MM.1S (cell line): ENCODE measurements at regions not wholly inside any gene's neighbourhood (a gene's known extent, or its start where the extent isn't known, plus 50 kb on each side); places are given as distances from the start of the nearest gene placed in this dataset.

Experiments used
- DNase-seq: peaks from one replicate; pipeline ENCODE4 v3.0.0-alpha.2; 2015
- H2AFZ ChIP-seq: fragments of 300-600 bp; sonication (generic); 2 replicates; pipeline ENCODE4 v1.6.0; 2016; ENCODE audit warnings: antibody characterized with exemption, low read length
- H3F3A ChIP-seq: fragments of 300-600 bp; sonication (generic); 2 replicates; pipeline ENCODE4 v1.6.1; 2016; ENCODE audit warnings: mild to moderate bottlenecking, antibody characterized with exemption, low read length, moderate library complexity, mixed read lengths; ENCODE audit not compliant: insufficient read depth
- H3K27ac ChIP-seq: fragments of 300-600 bp; sonication (generic); 2 replicates; pipeline ENCODE4 v1.5.1; 2016; ENCODE audit warnings: mild to moderate bottlenecking, low read length
- H3K27me3 ChIP-seq: fragments of 300-600 bp; sonication (generic); replicated peaks from 2 replicates; pipeline ENCODE4 v1.6.0; 2016; ENCODE audit warnings: low read length; ENCODE audit not compliant: insufficient read depth
- H3K36me3 ChIP-seq: fragments of 300-600 bp; sonication (generic); replicated peaks from 2 replicates; pipeline ENCODE4 v1.6.1; 2016; ENCODE audit warnings: mild to moderate bottlenecking, low read length, mixed read lengths; ENCODE audit not compliant: insufficient read depth
- H3K4me1 ChIP-seq: fragments of 300-600 bp; sonication (generic); 2 replicates; pipeline ENCODE4 v1.6.1; 2016; ENCODE audit warnings: low read length, mixed read lengths
- H3K4me2 ChIP-seq: fragments of 300-600 bp; sonication (generic); 2 replicates; pipeline ENCODE4 v1.6.0; 2016; ENCODE audit warnings: low read depth, low read length
- H3K4me3 ChIP-seq: fragments of 300-600 bp; sonication (generic); 2 replicates; pipeline ENCODE4 v1.5.1; 2016; ENCODE audit warnings: low read length, mixed read lengths
- H3K79me2 ChIP-seq: fragments of 300-600 bp; sonication (generic); 2 replicates; pipeline ENCODE4 v1.6.1; 2016; ENCODE audit warnings: mixed run types, low read length, mixed read lengths
- H3K9ac ChIP-seq: fragments of 300-600 bp; sonication (generic); 2 replicates; pipeline ENCODE4 v1.6.1; 2016; ENCODE audit warnings: low read length, mixed read lengths
- H3K9me2 ChIP-seq: fragments of 300-600 bp; sonication (generic); replicated peaks from 2 replicates; pipeline ENCODE4 v1.6.1; 2016; ENCODE audit warnings: mild to moderate bottlenecking, low read length, mixed read lengths; ENCODE audit not compliant: insufficient read depth
- H3K9me3 ChIP-seq: fragments of 300-600 bp; sonication (generic); replicated peaks from 2 replicates; pipeline ENCODE4 v1.6.1; 2016; ENCODE audit warnings: mild to moderate bottlenecking, low read length, mixed read lengths; ENCODE audit not compliant: insufficient read depth
- H4K20me1 ChIP-seq: fragments of 300-600 bp; sonication (generic); 2 replicates; pipeline ENCODE4 v1.6.1; 2016; ENCODE audit warnings: mild to moderate bottlenecking, low read length, moderate library complexity, mixed read lengths; ENCODE audit not compliant: insufficient read depth
- CTCF ChIP-seq: fragments of 300-600 bp; sonication (generic); IDR thresholded peaks from 2 replicates; pipeline ENCODE4 v1.5.1; 2016; ENCODE audit warnings: antibody characterized with exemption, low read length, mixed read lengths
- EZH2 ChIP-seq: fragments of 300-600 bp; sonication (generic); optimal IDR thresholded peaks from 2 replicates; pipeline ENCODE3; 2017; ENCODE audit warnings: low read depth, mild to moderate bottlenecking, antibody characterized with exemption, low read length, mixed read lengths
- EZH2phosphoT487 ChIP-seq: fragments of 300-600 bp; sonication (generic); IDR thresholded peaks from 2 replicates; pipeline ENCODE4 v1.6.1; 2018; ENCODE audit warnings: antibody characterized with exemption, low read length

GRCh38 chr2:43103093-43103404 lies 123.4 kb downstream of the ZFP36L2 start:
- Histone ChIP-seq H3K4me2 (no peak overlapping the region), H3K4me1 (no peaks in the 10 kb centered on the region), H4K20me1 (no peaks in the 10 kb centered on the region), H3F3A (no peaks in the 10 kb centered on the region), H2AFZ (no peak overlapping the region), H3K9me2 (no peaks in the 10 kb centered on the region), H3K27me3 (no peaks in the 10 kb centered on the region), H3K4me3 (no peak overlapping the region), H3K9me3 (no peaks in the 10 kb centered on the region), H3K27ac (no peak overlapping the region), H3K79me2 (no peaks in the 10 kb centered on the region), H3K36me3 (no peaks in the 10 kb centered on the region), H3K9ac (no peak overlapping the region)
- no peak for DNase-seq
- TF ChIP-seq EZH2 (no peak), EZH2phosphoT487 (no peak), CTCF (no peak)

GRCh38 chr2:43102366-43103092 lies 123.9 kb downstream of the ZFP36L2 start:
- H3K9me2 ChIP-seq = no peaks in the 10 kb centered on the region
- H3K36me3 ChIP-seq = no peaks in the 10 kb centered on the region
- H4K20me1 ChIP-seq = no peaks in the 10 kb centered on the region
- H3K9ac ChIP-seq = no peak overlapping the region
- no peak overlapping the region for H3K4me2 ChIP-seq
- DNase-seq = no peak
- H3K4me3 ChIP-seq = no peak overlapping the region
- TF ChIP-seq EZH2phosphoT487 (no peak), EZH2 (no peak), CTCF (no peak)
- no peaks in the 10 kb centered on the region for H3K9me3 ChIP-seq
- H2AFZ ChIP-seq = no peak overlapping the region
- no peaks in the 10 kb centered on the region for H3K27me3 ChIP-seq
- H3K4me1 ChIP-seq = no peaks in the 10 kb centered on the region
- H3K27ac ChIP-seq = no peak overlapping the region
- no peaks in the 10 kb centered on the region for H3K79me2 ChIP-seq
- no peaks in the 10 kb centered on the region for H3F3A ChIP-seq

GRCh38 chr2:43101751-43102150 lies 124.7 kb downstream of the ZFP36L2 start:
- Histone ChIP-seq H3K4me3 (no peak overlapping the region), H3K9me2 (no peaks in the 10 kb centered on the region), H3K9me3 (no peaks in the 10 kb centered on the region), H3K9ac (no peak overlapping the region), H4K20me1 (no peaks in the 10 kb centered on the region), H3K27me3 (no peaks in the 10 kb centered on the region), H3K36me3 (no peaks in the 10 kb centered on the region), H3K27ac (no peak overlapping the region), H2AFZ (no peak overlapping the region), H3F3A (no peaks in the 10 kb centered on the region), H3K4me1 (no peaks in the 10 kb centered on the region), H3K4me2 (no peak overlapping the region), H3K79me2 (no peaks in the 10 kb centered on the region)
- DNase-seq = no peak
- TF ChIP-seq EZH2 = no peak
- no peak for TF ChIP-seq EZH2phosphoT487
- TF ChIP-seq CTCF = no peak
